ENCODE measurements at regions not wholly inside any gene's neighbourhood (a gene's known extent, or its start where the extent isn't known, plus 50 kb on each side); places are given as distances from the start of the nearest gene placed in this dataset.

DNA sequence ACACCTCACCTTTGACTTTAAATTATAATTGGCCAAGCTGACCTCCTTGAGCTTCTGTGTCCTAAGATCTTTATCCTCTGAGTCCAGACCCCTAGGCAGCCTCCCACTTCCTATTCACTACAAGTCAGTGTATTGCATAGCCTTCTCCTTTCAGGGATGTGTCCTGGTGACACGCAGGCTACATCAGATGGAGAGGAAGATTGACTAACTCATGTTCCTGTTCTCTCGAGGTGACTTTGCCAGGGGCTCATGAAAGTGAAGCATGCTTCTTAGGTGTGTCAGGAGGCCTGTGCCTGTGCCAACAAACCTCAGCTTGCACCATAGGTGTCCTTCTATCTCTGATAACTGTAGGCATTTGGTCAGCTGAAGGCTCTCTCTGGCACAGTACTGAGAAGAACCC is 195.7 kb upstream of the HS3ST1 start:
- TF ChIP-seq, protein P1, sequence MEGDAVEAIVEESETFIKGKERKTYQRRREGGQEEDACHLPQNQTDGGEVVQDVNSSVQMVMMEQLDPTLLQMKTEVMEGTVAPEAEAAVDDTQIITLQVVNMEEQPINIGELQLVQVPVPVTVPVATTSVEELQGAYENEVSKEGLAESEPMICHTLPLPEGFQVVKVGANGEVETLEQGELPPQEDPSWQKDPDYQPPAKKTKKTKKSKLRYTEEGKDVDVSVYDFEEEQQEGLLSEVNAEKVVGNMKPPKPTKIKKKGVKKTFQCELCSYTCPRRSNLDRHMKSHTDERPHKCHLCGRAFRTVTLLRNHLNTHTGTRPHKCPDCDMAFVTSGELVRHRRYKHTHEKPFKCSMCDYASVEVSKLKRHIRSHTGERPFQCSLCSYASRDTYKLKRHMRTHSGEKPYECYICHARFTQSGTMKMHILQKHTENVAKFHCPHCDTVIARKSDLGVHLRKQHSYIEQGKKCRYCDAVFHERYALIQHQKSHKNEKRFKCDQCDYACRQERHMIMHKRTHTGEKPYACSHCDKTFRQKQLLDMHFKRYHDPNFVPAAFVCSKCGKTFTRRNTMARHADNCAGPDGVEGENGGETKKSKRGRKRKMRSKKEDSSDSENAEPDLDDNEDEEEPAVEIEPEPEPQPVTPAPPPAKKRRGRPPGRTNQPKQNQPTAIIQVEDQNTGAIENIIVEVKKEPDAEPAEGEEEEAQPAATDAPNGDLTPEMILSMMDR (IDR thresholded peaks at IDR 0.05) = no peak
- no peak for TF ChIP-seq POLR2A (IDR thresholded peaks at IDR 0.05)

All from right lobe of liver (tissue), 4 donors.